ENCODE measurements at regions not wholly inside any gene's neighbourhood (a gene's known extent, or its start where the extent isn't known, plus 50 kb on each side); places are given as distances from the start of the nearest gene placed in this dataset.

DNA sequence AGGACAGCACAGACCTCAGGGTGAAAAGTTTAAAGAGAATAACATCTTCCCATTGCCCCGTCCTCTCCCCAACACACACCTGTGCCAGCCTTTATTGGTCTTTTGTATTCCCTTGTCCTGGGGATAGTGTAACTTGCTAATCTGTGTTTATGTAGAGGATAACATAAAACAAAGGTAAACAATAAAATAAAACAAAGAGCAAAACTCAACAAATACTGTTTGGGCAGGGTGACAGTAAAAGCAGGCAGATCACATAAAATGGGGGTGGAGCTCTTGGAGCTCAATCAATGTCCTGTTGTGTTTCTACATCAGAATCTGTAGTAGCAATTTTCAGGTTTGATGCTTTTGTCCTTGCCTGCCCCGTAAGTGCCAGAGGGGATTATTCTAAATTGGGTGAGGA, 1939.7 kb downstream of the TP53TG3F start:
- Histone ChIP-seq H3K27me3 (ENCODE audit: low read depth, low read length) (no peaks in the 10 kb centered on the region), H3K27ac (ENCODE audit: low read length) (no peak overlapping the region), H2AFZ (ENCODE audit: low read depth, low read length) (no peak overlapping the region), H3K4me3 (ENCODE audit: low read length) (no peak overlapping the region), H3K79me2 (ENCODE audit: low read length) (no peaks in the 10 kb centered on the region), H3K9me3 (ENCODE audit: insufficient read depth, low read length) (no peaks in the 10 kb centered on the region), H3K9ac (ENCODE audit: low read length) (no peak overlapping the region), H3K36me3 (replicated peaks; ENCODE audit: low read depth, low read length) (no peaks in the 10 kb centered on the region), H3K4me2 (ENCODE audit: low read length) (no peak overlapping the region), H3K4me1 (ENCODE audit: low read length) (no peaks in the 10 kb centered on the region), H4K20me1 (ENCODE audit: insufficient read depth, low read length) (no peaks in the 10 kb centered on the region)
- TF ChIP-seq EZH2phosphoT487 (IDR thresholded peaks at IDR 0.05; ENCODE audit: low read depth): no peak
- TF ChIP-seq, protein P1, sequence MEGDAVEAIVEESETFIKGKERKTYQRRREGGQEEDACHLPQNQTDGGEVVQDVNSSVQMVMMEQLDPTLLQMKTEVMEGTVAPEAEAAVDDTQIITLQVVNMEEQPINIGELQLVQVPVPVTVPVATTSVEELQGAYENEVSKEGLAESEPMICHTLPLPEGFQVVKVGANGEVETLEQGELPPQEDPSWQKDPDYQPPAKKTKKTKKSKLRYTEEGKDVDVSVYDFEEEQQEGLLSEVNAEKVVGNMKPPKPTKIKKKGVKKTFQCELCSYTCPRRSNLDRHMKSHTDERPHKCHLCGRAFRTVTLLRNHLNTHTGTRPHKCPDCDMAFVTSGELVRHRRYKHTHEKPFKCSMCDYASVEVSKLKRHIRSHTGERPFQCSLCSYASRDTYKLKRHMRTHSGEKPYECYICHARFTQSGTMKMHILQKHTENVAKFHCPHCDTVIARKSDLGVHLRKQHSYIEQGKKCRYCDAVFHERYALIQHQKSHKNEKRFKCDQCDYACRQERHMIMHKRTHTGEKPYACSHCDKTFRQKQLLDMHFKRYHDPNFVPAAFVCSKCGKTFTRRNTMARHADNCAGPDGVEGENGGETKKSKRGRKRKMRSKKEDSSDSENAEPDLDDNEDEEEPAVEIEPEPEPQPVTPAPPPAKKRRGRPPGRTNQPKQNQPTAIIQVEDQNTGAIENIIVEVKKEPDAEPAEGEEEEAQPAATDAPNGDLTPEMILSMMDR (IDR thresholded peaks at IDR 0.05; ENCODE audit: low read depth, low read length): no peak

DNA sequence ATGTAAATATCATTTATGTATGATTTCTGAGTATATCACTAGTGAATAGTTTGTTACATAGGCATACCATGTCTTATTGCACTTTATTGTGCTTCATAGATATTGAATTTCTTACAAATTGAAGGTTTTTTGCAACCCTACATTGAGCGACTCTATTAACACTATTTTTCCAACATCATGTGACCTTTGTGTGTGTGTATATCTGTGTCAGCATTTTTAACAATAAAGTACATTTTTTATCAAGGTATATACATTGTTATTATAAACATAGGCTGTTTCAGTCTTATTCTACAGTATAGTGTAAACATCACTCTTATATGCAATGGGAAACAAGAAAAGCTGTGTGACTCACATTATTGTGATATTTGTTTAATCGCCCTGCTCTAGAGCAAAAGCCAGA, 1944.9 kb downstream of the TP53TG3F start:
- no peak overlapping the region for H3K4me2 ChIP-seq (ENCODE audit: low read length)
- H3K27ac ChIP-seq (ENCODE audit: low read length): no peak overlapping the region
- H4K20me1 ChIP-seq (ENCODE audit: insufficient read depth, low read length): no peaks in the 10 kb centered on the region
- no peaks in the 10 kb centered on the region for H3K4me1 ChIP-seq (ENCODE audit: low read length)
- no peaks in the 10 kb centered on the region for H3K79me2 ChIP-seq (ENCODE audit: low read length)
- H3K4me3 ChIP-seq (ENCODE audit: low read length): no peak overlapping the region
- no peak overlapping the region for H3K9ac ChIP-seq (ENCODE audit: low read length)
- H3K27me3 ChIP-seq (ENCODE audit: low read depth, low read length): no peaks in the 10 kb centered on the region
- no peak overlapping the region for H2AFZ ChIP-seq (ENCODE audit: low read depth, low read length)
- no peaks in the 10 kb centered on the region for H3K36me3 ChIP-seq (replicated peaks; ENCODE audit: low read depth, low read length)
- H3K9me3 ChIP-seq (ENCODE audit: insufficient read depth, low read length): no peaks in the 10 kb centered on the region
- TF ChIP-seq EZH2phosphoT487 (IDR thresholded peaks at IDR 0.05; ENCODE audit: low read depth): no peak
- TF ChIP-seq, protein P1 (IDR thresholded peaks at IDR 0.05; ENCODE audit: low read depth, low read length): no peak

DNA sequence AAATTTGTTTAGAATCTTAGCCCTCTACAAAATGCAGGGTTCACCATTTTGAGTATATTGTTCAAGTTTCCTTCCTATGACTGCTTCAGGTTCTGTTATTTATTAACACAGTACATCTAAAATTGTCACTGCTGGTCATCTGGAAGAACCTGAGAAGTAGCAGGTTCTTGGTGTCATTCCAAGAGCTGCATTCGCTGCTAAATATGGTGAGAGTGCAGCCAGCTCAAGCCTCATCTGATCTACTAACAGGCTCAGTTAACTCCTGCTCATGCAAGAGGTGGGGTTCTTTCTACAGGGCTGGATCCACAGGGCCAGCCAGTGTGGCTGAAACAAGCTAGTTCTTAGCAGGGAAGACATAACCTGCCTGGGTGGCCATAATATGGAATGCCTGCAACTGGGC, 1946.1 kb downstream of the TP53TG3F start:
- Histone ChIP-seq H3K79me2 (ENCODE audit: low read length) (no peaks in the 10 kb centered on the region), H3K36me3 (replicated peaks; ENCODE audit: low read depth, low read length) (no peaks in the 10 kb centered on the region), H3K9me3 (ENCODE audit: insufficient read depth, low read length) (no peaks in the 10 kb centered on the region), H3K4me3 (ENCODE audit: low read length) (no peak overlapping the region), H3K27me3 (ENCODE audit: low read depth, low read length) (no peaks in the 10 kb centered on the region), H3K9ac (ENCODE audit: low read length) (no peak overlapping the region), H4K20me1 (ENCODE audit: insufficient read depth, low read length) (no peaks in the 10 kb centered on the region), H2AFZ (ENCODE audit: low read depth, low read length) (no peak overlapping the region), H3K27ac (ENCODE audit: low read length) (no peak overlapping the region), H3K4me2 (ENCODE audit: low read length) (no peak overlapping the region), H3K4me1 (ENCODE audit: low read length) (no peaks in the 10 kb centered on the region)
- no peak for TF ChIP-seq EZH2phosphoT487 (IDR thresholded peaks at IDR 0.05; ENCODE audit: low read depth)
- TF ChIP-seq, protein P1 (IDR thresholded peaks at IDR 0.05; ENCODE audit: low read depth, low read length): no peak

DNA sequence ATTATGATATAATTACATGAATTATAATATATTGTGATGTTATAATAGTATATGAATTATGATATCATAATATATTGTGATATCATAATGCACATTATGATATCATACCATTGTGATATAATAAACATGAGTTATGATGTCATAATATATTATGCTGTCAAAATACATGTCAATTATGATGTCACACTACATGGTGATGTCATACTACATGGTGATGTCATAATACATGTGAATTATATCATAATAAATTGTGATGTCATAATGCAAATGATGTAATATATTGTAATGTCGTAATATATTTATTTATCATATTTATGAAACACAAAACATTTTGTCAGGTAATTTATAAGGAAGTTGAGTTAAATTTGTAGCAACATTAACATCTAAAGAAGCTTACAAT, 1950.1 kb downstream of the TP53TG3F start:
- Histone ChIP-seq H3K27me3 (ENCODE audit: low read depth, low read length) (no peaks in the 10 kb centered on the region), H3K4me1 (ENCODE audit: low read length) (no peaks in the 10 kb centered on the region), H3K79me2 (ENCODE audit: low read length) (no peaks in the 10 kb centered on the region), H3K4me3 (ENCODE audit: low read length) (no peak overlapping the region), H3K36me3 (replicated peaks; ENCODE audit: low read depth, low read length) (no peaks in the 10 kb centered on the region), H4K20me1 (ENCODE audit: insufficient read depth, low read length) (no peaks in the 10 kb centered on the region), H3K9me3 (ENCODE audit: insufficient read depth, low read length) (0 out of 2 replicates have a peak, but pooled peaks cover 3% of the 10 kb centered on the region), H3K4me2 (ENCODE audit: low read length) (no peak overlapping the region), H3K9ac (ENCODE audit: low read length) (no peak overlapping the region), H2AFZ (ENCODE audit: low read depth, low read length) (no peak overlapping the region), H3K27ac (ENCODE audit: low read length) (no peak overlapping the region)
- no peak for TF ChIP-seq EZH2phosphoT487 (IDR thresholded peaks at IDR 0.05; ENCODE audit: low read depth)
- TF ChIP-seq, protein P1 (IDR thresholded peaks at IDR 0.05; ENCODE audit: low read depth, low read length): no peak

All from OCI-LY3 (cell line).